Memory B cell (primary cell): ENCODE measurements at regions not wholly inside any gene's neighbourhood (a gene's known extent, or its start where the extent isn't known, plus 50 kb on each side); places are given as distances from the start of the nearest gene placed in this dataset.

Source experiments
- ATAC-seq: fragments of 150-1000 bp; cut with Tn5 transposase; 2 replicates; pipeline ENCODE4 v1.10.0; 2021; ENCODE audit warnings: low read depth, mild to moderate bottlenecking, moderate library complexity
- DNase-seq, 2 donors: peaks; one replicate each; pipeline ENCODE4 v3.0.0; 2022; ENCODE audit warnings: low spot score in 2 of 2
- H3K27ac Mint-ChIP-seq: one replicate; pipeline ENCODE4 v1.8.0; 2022; ENCODE audit warnings: mild to moderate bottlenecking, moderate library complexity, mixed read lengths
- H3K27me3 Mint-ChIP-seq: one replicate; pipeline ENCODE4 v1.8.0; 2022; ENCODE audit warnings: mixed read lengths
- H3K36me3 Mint-ChIP-seq: one replicate; pipeline ENCODE4 v1.8.0; 2022; ENCODE audit warnings: mild to moderate bottlenecking, mixed read lengths
- H3K4me1 Mint-ChIP-seq: one replicate; pipeline ENCODE4 v1.8.0; 2022; ENCODE audit warnings: mixed read lengths
- H3K4me3 Mint-ChIP-seq: one replicate; pipeline ENCODE4 v1.8.0; 2022; ENCODE audit warnings: mild to moderate bottlenecking, moderate library complexity, mixed read lengths
- H3K9me3 Mint-ChIP-seq: one replicate; pipeline ENCODE4 v1.8.0; 2022; ENCODE audit warnings: mixed read lengths

DNA sequence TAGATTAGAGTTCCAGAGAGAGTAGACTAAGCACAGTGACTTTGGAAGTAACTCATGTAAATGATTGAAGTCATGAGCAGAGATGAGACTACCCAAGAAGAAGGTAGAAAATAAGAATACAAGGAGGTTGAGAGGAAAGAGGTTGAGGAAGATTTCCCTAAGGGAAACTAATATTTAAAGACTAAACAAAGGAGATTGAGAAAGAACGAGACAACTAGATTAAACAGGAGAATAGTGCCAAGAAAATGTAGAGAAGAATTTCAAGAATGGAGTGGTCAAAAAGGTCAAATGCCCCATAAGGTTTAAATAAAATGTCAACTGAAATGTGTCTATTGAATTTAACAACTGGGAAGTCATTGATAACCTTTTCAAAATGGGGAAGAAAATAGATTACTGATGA, 59.0 kb downstream of the RPS29 start:
- Mint-ChIP-seq H3K4me3 (no peak overlapping the region), H3K4me1 (no peaks in the 10 kb centered on the region), H3K27me3 (peaks cover 21% of the 10 kb centered on the region), H3K9me3 (no peaks in the 10 kb centered on the region), H3K36me3 (peaks cover 4% of the 10 kb centered on the region), H3K27ac (no peak overlapping the region)
- DNase-seq, result no peak
- ATAC-seq, result no peak

DNA sequence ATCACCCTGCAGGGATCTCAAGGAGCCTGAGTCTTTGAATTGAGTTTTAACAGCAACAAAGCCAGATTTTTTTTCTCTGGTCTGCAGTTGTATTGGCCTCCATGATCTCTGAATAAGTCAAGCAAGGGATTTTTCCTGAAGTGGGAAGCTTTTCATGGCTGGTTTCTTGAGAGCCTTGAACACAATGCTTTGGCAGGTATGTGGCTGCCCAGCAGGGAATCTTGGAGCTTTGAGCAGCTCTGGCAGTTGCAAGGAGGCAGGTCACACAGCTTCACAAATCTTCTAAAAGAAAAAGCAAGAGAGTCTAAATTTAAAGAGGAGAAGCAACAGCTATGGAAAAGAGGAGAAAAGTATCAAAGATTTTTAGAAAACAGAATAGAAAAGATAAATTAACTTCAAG, 60.1 kb downstream of the RPS29 start:
- no peak overlapping the region for H3K4me3 Mint-ChIP-seq
- DNase-seq (no peak), ATAC-seq (no peak)
- no peaks in the 10 kb centered on the region for H3K4me1 Mint-ChIP-seq
- peaks cover 4% of the 10 kb centered on the region for H3K36me3 Mint-ChIP-seq
- H3K27ac Mint-ChIP-seq, result no peak overlapping the region
- no peaks in the 10 kb centered on the region for H3K9me3 Mint-ChIP-seq
- peaks cover 21% of the 10 kb centered on the region for H3K27me3 Mint-ChIP-seq

DNA sequence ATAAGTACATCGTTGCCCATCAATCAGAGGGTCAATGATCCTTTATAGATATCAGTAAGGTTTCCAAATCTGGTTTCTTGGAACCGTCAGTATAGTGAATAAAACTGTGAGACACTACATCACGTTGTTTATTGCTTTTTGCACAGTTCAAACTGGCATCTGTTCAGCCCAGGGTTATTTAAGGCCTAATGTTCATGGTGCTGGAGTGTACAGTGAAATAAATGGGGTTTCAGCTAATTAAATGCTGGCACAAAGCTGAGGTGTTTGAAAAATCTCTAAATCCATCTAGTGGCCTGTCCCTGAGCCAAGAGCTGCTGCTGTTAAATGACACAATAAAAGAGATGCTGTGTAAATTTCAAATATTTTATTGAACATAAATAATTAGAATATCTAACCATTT, 69.9 kb downstream of the RPS29 start:
- H3K36me3 Mint-ChIP-seq, result no peaks in the 10 kb centered on the region
- no peak overlapping the region for H3K27ac Mint-ChIP-seq
- DNase-seq (no peak), ATAC-seq (no peak)
- no peak overlapping the region for H3K4me3 Mint-ChIP-seq
- H3K9me3 Mint-ChIP-seq, result no peaks in the 10 kb centered on the region
- H3K4me1 Mint-ChIP-seq, result no peaks in the 10 kb centered on the region
- H3K27me3 Mint-ChIP-seq, result peaks cover 1% of the 10 kb centered on the region

DNA sequence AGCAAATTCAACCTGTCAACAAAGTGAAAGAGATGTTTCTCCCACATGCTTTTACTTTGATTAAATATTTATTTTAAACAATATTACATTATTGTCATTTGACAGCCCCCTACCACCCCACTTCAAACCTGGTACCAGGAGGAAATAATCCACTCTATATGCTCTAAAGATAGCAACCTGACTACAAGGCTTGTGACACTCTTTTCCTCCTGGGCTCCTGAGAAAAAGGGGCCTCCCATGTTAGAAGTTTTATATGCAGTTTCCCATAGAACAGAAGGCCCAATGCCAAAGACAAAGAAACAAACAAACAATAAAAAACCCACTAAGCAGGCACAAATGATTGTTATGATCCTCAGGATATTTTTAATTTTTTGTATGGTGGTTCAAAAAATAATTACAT, 73.6 kb downstream of the RPS29 start:
- H3K4me3 Mint-ChIP-seq, result no peak overlapping the region
- peaks cover 5% of the 10 kb centered on the region for H3K27me3 Mint-ChIP-seq
- ATAC-seq (no peak), DNase-seq (no peak)
- no peaks in the 10 kb centered on the region for H3K4me1 Mint-ChIP-seq
- peaks cover 2% of the 10 kb centered on the region for H3K9me3 Mint-ChIP-seq
- no peak overlapping the region for H3K27ac Mint-ChIP-seq
- peaks cover 4% of the 10 kb centered on the region for H3K36me3 Mint-ChIP-seq

DNA sequence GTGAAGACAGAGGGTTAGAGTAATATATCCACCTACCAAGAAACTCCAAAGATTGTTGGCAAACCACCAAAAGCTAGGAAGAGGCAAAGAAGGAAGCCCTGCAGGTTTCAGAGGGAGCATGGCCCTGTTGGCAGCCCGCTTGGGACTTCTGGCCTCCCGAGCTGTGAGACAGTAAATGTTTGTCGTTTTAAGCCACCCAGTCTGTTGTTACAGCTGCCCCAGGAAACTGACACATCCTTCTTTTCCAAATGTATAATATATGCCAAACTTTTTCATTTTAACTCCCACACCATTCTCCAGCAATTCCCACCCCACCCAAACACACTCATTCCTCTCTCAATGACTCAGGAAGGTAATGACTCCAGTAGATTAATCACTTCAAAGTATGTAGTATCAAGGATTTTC, 74.0 kb downstream of the RPS29 start:
- Mint-ChIP-seq H3K9me3 (peaks cover 2% of the 10 kb centered on the region), H3K36me3 (peaks cover 4% of the 10 kb centered on the region), H3K4me1 (no peaks in the 10 kb centered on the region), H3K4me3 (no peak overlapping the region), H3K27me3 (peaks cover 5% of the 10 kb centered on the region), H3K27ac (no peak overlapping the region)
- ATAC-seq (no peak), DNase-seq (no peak)

DNA sequence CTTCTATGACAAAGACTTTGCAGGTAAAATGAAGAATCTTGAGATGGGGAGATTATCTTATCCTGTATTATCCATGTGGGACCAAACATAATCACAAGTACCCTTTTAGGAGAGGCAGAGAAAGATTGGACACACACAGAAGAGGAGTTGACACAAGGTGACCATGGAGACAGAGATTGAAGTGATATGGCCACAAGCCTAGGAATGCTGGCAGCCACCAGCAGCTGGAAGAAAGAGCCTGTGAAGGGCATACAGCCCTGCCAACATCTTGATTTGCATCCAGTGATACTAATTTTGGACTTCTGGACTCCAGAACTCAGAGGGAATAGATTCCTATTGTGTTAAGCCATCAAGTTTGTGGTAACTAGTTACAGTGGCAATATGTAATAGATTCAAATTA, 78.1 kb downstream of the RPS29 start:
- ATAC-seq (no peak), DNase-seq (no peak)
- H3K36me3 Mint-ChIP-seq, result peaks cover 4% of the 10 kb centered on the region
- peaks cover 8% of the 10 kb centered on the region for H3K27me3 Mint-ChIP-seq
- H3K4me3 Mint-ChIP-seq, result no peak overlapping the region
- H3K4me1 Mint-ChIP-seq, result peaks cover 6% of the 10 kb centered on the region
- H3K9me3 Mint-ChIP-seq, result peaks cover 2% of the 10 kb centered on the region
- no peak overlapping the region for H3K27ac Mint-ChIP-seq

DNA sequence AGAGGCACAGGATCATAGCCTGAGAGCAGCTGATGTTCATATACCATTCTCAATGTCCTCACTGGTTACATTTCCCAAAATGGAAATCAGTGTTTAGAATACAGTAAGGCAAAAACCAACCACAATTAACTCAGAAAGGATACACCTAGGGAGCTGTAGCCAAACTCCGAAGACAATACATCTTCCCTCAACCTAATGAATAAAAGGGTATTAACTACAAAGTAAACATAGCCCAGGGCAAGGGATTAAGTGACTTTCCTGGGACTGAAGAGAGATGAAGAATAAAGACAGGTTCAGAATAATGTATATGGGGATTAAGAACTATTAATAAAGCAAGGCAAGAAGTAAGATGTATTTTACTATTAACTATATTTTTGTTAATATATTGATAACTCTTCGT, 79.5 kb downstream of the RPS29 start:
- Mint-ChIP-seq H3K27ac (no peak overlapping the region), H3K27me3 (peaks cover 11% of the 10 kb centered on the region), H3K4me3 (no peak overlapping the region), H3K36me3 (peaks cover 4% of the 10 kb centered on the region), H3K9me3 (peaks cover 2% of the 10 kb centered on the region), H3K4me1 (peaks cover 10% of the 10 kb centered on the region)
- no peak for DNase-seq
- ATAC-seq, result no peak

DNA sequence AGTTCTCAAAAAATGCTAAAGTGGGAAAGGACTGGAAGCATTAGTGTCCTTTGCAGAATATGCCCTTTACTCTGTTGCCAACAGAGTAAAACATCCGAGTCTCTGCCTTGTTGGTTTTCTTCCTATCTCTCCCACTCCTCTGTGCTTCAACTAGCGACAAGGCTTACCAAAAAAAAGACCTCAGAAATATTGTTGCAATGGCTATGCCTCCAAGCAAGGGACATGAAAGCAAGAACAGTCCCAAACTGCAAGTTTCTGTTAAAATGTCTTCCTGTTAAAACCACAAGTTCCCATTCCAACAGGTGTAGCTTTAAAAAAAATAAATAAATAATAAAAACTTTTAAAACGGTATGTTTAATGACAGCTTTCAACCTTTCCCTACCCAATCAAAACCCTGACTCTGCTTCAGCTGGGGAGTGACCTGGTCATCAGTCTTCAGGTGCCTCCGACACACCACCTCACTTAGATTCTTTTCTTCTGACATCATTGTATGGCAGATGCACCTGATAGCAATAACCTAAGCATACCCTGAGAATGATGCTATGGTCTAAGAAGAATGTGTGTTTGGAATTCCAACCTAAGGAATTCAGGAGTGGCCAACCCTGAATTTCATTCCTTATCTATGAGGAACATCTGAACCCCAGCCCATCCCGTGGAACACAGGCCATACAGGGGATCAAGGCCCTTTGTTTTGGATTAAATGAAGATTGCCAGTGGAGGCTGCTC, 81.0 kb downstream of the RPS29 start:
- peaks cover 10% of the 10 kb centered on the region for H3K4me1 Mint-ChIP-seq
- H3K9me3 Mint-ChIP-seq, result peaks cover 2% of the 10 kb centered on the region
- no peak overlapping the region for H3K4me3 Mint-ChIP-seq
- no peak for ATAC-seq
- peaks cover 4% of the 10 kb centered on the region for H3K36me3 Mint-ChIP-seq
- DNase-seq, result no peak
- no peak overlapping the region for H3K27ac Mint-ChIP-seq
- peaks cover 15% of the 10 kb centered on the region for H3K27me3 Mint-ChIP-seq

DNA sequence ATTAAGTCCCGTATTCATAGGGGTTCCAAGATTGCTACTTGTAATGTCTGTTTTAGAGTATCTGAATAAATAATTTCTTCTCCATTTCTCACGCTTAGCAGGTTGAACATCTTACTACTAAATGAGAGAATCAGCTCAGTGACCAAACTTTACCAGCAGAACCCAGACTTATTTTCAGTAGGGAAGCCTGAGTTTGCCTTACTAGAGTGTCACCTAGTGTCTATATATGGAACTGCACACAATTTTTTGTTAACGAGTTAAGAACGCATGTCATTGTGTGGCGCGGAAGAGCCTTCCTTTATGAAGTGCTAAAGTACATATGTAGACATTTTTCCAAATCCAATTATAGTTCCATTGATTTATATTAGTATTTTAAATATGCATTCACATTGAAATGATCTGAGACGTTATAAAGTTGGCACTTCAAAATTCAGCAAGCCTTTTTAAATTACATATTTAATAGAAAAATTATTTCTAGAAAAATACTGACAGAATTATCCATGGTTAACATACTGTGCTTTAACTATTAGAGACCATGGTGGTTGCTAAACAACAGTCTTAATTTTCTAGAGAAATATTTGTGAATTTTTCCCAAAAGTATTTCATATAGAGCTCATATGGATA, 88.3 kb downstream of the RPS29 start:
- no peak overlapping the region for H3K27ac Mint-ChIP-seq
- peak; percentile 65 for ATAC-seq
- peak in 1 of 2 donors; percentile 49 for DNase-seq
- H3K27me3 Mint-ChIP-seq, result peaks cover 27% of the 10 kb centered on the region
- H3K36me3 Mint-ChIP-seq, result no peaks in the 10 kb centered on the region
- H3K4me1 Mint-ChIP-seq, result peaks cover 7% of the 10 kb centered on the region
- H3K4me3 Mint-ChIP-seq, result no peak overlapping the region
- no peaks in the 10 kb centered on the region for H3K9me3 Mint-ChIP-seq

DNA sequence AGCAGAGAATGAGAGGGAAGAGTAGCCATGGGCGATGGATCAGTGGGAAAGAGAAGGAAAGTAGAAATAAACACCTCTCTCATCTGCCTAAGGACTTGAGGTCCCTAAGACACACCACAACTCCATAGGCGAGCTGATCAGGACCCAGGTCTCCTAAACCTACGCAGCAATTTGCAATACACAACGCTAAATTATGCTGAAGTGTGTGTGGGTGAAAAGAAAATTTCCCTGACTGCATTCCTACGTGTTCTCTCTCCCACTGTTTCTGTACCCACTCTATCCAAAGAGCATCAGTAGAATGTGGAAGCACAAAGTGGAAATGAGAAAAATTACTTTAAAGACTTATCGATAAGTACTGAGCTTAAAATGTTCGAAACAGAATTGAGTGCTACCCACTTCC, 88.9 kb downstream of the RPS29 start:
- H3K36me3 Mint-ChIP-seq, result no peaks in the 10 kb centered on the region
- DNase-seq (no peak), ATAC-seq (no peak)
- H3K4me1 Mint-ChIP-seq, result peaks cover 7% of the 10 kb centered on the region
- H3K4me3 Mint-ChIP-seq, result no peak overlapping the region
- H3K27ac Mint-ChIP-seq, result no peak overlapping the region
- H3K9me3 Mint-ChIP-seq, result no peaks in the 10 kb centered on the region
- H3K27me3 Mint-ChIP-seq, result peaks cover 27% of the 10 kb centered on the region

DNA sequence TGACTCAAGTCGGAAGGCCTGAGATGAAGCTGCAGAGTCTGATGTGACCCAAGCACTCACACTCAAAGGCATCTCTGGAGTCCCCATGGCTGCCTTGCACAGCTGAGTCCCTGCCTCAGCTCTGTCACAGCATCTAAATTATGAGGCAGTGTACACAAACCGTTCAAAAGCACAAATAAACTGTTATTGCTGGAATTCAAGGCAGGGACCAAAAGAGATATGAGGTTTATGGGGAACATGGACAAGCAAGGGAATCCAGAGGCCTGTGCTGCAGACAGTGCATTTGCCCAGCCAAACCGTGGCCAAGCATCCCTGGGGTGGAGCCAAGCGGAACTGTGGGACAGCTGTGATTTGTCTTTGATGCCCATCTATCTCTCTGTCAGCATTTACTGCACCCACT, 91.3 kb downstream of the RPS29 start:
- Mint-ChIP-seq H3K36me3 (no peaks in the 10 kb centered on the region), H3K9me3 (no peaks in the 10 kb centered on the region), H3K4me1 (peaks cover 3% of the 10 kb centered on the region), H3K4me3 (no peak overlapping the region), H3K27ac (no peak overlapping the region), H3K27me3 (peaks cover 14% of the 10 kb centered on the region)
- DNase-seq, result no peak
- ATAC-seq, result no peak

DNA sequence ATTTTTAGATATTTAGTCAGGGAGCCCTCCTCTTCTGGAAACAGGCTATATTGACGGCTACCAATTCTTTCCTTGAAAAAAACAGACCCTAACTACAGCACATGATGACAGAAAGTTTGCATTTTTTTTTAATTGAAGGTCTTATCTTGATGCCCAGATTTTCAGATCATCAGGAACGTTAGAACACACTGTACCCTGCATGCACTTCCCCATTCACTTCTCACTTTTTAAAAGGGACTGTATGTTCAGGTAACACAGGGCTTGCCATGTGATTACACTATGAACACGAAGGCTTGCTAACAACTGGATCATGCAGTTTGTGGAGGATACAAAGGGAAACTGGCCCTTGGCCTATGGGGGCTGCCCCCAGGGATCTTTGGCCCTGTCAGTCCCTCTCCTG, 92.6 kb downstream of the RPS29 start:
- Mint-ChIP-seq H3K9me3 (no peaks in the 10 kb centered on the region), H3K4me1 (peaks cover 6% of the 10 kb centered on the region)

DNA sequence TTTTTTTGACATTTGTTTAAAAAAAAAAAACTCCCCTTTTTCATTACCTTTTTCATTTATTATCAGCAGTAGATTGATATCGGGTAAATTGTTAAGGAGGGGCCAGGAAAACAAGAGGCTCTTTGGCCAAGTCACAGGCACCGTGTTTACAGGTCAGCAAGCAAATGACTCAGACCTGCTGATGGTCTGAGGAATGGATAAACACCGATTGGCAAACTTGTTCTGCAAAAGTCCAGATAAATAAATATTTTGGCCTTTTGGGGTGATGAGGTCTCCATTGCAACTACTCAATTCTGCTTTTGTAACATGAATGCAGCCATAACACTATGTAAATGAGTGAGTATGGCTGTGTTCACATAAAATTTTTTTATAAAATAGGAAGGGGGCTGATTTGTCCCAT, 94.0 kb downstream of the RPS29 start:
- Mint-ChIP-seq H3K9me3 (no peaks in the 10 kb centered on the region), H3K4me1 (peaks cover 3% of the 10 kb centered on the region), H3K36me3 (no peaks in the 10 kb centered on the region), H3K4me3 (no peak overlapping the region), H3K27me3 (peaks cover 10% of the 10 kb centered on the region), H3K27ac (no peak overlapping the region)
- DNase-seq, result no peak
- ATAC-seq, result no peak

More for the DNA sequence above, 92.6 kb downstream of the RPS29 start:
- Mint-ChIP-seq H3K27me3 (peaks cover 10% of the 10 kb centered on the region), H3K4me3 (no peak overlapping the region), H3K27ac (no peak overlapping the region), H3K36me3 (no peaks in the 10 kb centered on the region)
- no peak for DNase-seq
- ATAC-seq, result no peak

DNA sequence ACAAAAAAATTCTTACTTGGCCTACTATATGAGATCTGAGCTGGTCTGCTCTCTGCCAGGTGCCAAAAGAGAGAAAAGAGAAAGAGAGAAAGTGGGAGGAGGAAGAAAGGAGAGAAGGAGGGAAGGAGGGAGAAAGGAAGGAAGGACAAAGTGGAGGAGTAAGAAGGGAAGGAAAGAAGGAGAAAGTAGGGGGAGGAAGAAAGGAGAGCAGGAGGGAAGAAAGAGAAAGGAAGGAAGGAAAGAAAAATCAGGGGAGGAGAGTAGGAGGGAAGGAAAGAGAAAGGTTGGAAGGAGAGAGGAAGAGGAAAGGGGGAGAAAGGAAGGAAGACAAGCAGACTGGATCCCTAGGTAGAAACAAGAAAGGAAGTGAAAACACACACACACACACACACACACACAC, 96.8 kb downstream of the RPS29 start:
- ATAC-seq (no peak), DNase-seq (no peak)
- Mint-ChIP-seq H3K9me3 (no peaks in the 10 kb centered on the region), H3K4me1 (peaks cover 3% of the 10 kb centered on the region), H3K27me3 (peaks cover 7% of the 10 kb centered on the region), H3K27ac (no peak overlapping the region), H3K36me3 (no peaks in the 10 kb centered on the region), H3K4me3 (no peak overlapping the region)

DNA sequence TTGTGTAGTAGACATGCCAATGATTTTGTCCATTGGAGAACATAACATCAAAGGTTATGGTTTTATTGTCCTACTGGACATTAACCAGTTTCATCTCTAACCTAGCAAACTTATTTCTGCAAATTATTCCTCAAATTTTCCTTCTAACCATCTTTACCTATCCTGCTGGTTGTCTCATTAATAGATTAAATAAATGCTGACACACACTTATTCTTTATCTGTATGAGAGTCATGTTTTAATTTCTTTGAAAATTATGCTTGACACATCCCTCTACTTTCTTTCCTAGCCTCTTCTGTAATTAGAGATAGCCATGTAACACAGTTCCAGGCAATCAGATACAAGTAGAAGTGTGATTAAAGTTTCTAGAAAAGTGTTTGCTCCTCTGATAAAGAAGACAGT, 98.9 kb downstream of the RPS29 start:
- DNase-seq, result no peak
- Mint-ChIP-seq H3K4me3 (no peak overlapping the region), H3K36me3 (no peaks in the 10 kb centered on the region), H3K9me3 (no peaks in the 10 kb centered on the region), H3K27ac (no peak overlapping the region), H3K27me3 (peaks cover 7% of the 10 kb centered on the region), H3K4me1 (peaks cover 8% of the 10 kb centered on the region)
- no peak for ATAC-seq
